ENCODE measurements at regions not wholly inside any gene's neighbourhood (a gene's known extent, or its start where the extent isn't known, plus 50 kb on each side); places are given as distances from the start of the nearest gene placed in this dataset.

DNA sequence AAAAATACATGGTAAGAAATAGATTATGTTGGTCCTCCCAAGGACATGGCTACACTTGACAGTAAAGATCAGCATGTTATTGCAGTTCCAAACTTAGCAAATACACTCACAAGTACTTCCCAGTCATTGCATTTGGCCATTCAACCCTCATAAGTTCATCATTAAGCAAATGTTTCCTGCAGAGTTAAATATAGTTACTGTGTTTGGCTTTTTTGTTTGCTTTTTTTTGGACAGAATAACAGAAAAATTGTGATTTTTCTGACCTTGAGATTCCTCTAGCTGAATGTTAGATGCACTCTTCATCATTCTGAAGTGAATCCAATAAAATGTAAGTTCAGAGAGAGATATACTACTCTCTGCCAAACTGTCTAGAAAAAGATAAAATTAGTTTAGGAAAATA is 295.3 kb downstream of the GPD2 start:
- no peak overlapping the region for H3K27ac ChIP-seq
- TF ChIP-seq, protein P1, sequence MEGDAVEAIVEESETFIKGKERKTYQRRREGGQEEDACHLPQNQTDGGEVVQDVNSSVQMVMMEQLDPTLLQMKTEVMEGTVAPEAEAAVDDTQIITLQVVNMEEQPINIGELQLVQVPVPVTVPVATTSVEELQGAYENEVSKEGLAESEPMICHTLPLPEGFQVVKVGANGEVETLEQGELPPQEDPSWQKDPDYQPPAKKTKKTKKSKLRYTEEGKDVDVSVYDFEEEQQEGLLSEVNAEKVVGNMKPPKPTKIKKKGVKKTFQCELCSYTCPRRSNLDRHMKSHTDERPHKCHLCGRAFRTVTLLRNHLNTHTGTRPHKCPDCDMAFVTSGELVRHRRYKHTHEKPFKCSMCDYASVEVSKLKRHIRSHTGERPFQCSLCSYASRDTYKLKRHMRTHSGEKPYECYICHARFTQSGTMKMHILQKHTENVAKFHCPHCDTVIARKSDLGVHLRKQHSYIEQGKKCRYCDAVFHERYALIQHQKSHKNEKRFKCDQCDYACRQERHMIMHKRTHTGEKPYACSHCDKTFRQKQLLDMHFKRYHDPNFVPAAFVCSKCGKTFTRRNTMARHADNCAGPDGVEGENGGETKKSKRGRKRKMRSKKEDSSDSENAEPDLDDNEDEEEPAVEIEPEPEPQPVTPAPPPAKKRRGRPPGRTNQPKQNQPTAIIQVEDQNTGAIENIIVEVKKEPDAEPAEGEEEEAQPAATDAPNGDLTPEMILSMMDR (IDR thresholded peaks at IDR 0.05), result no peak
- TF ChIP-seq ZFX (IDR thresholded peaks at IDR 0.05; ENCODE audit: borderline replicate concordance), result no peak

DNA sequence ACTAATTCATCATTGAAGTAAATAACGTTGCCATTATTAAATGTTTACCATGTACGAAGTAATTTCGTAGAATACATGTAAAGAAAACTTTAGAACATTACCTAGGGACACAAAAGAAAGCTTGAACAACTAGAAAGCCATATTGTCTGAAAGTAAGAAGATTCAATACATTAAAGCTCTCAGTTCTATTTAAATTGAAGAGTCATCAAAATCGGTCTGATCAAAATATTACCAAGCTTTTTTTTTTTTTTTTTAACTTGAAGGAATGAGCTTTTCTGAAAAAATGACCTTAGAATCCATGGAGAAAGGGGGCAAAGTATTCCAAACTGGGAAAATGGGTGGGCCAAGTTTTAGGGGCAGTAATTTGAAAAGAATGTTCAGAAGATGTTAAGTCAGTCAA is 300.8 kb downstream of the GPD2 start:
- TF ChIP-seq ZFX (IDR thresholded peaks at IDR 0.05; ENCODE audit: borderline replicate concordance), result no peak
- TF ChIP-seq, protein P1 (IDR thresholded peaks at IDR 0.05), result no peak
- no peak overlapping the region for H3K27ac ChIP-seq

DNA sequence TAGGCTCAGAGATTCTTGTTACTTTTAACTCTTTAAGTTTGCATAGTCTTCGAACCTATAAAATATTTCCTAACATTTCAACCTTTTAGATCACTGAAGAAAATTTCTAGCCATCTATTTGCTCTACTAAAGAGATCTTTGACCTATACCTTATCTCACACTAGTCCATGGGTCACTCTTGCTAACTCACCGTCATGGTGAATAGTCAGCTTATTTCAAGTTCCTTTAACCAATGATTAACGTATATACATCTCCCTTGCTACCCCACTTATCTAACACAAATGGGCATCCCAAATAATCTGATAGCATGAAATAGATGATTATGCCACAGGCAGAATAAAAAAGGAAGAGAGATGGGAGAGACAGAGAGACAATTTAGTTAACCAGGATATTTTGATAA is 303.1 kb downstream of the GPD2 start:
- no peak overlapping the region for H3K27ac ChIP-seq
- TF ChIP-seq ZFX (IDR thresholded peaks at IDR 0.05; ENCODE audit: borderline replicate concordance), result no peak
- TF ChIP-seq, protein P1 (IDR thresholded peaks at IDR 0.05), result no peak

DNA sequence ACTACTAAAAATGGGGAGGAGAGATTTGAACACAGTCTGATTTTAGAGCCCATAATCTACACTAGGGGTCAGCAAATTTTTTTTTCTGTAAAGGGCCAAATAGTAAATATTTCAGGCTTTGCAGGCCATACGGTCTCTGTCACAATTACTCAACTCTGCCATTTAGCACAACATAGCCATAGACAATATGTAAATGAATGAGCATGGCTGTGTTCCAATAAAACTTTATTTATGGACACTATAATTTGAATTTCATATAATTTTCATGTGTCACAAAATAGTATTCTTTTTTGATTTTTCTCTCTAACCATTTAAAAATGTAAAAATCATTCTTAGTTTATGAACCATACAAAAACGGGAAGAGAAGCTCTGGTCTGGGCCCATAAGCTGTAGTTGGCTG is 309.4 kb downstream of the GPD2 start:
- TF ChIP-seq ZFX (IDR thresholded peaks at IDR 0.05; ENCODE audit: borderline replicate concordance), result no peak
- TF ChIP-seq, protein P1 (IDR thresholded peaks at IDR 0.05), result no peak
- no peak overlapping the region for H3K27ac ChIP-seq

DNA sequence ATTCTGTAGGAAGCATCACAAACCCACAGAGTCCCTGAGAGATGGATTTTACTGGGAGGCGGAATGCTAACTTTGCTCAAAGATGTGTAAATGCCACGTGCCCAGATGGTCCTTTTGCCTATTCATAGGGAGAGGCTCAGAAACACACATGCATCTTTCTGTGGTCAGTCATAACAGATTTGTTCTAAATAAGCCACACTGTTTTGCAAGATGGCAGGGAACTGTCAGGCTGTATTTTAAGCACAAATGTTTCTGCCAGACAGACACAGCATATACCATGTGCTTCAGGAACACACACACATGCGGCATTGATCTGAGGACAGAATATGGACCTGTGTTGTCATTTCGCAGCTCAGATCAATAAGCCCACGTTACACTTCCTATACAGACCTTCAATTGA is 312.0 kb downstream of the GPD2 start:
- no peak overlapping the region for H3K27ac ChIP-seq
- TF ChIP-seq, protein P1 (IDR thresholded peaks at IDR 0.05), result no peak
- TF ChIP-seq ZFX (IDR thresholded peaks at IDR 0.05; ENCODE audit: borderline replicate concordance), result no peak

DNA sequence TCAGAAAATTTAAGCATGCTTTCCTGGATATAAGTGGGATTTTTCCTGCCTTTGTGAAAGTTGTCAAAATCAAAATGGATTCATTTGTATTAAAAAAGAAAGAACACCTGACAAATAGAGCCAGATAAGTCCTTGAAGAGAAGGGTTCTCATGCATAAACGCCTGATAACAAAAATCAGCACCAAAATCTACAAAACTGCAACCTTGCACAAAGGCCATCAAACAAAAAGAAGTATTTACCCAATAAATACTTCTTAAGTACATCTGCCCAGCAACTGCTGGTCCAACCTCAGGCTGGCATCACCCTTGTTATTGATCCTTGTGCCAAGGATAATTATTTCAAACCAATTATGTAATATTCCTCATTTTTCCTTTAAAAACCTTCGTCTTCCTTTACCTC is 315.9 kb downstream of the GPD2 start:
- H3K27ac ChIP-seq, result no peak overlapping the region
- TF ChIP-seq, protein P1 (IDR thresholded peaks at IDR 0.05), result no peak
- TF ChIP-seq ZFX (IDR thresholded peaks at IDR 0.05; ENCODE audit: borderline replicate concordance), result no peak

DNA sequence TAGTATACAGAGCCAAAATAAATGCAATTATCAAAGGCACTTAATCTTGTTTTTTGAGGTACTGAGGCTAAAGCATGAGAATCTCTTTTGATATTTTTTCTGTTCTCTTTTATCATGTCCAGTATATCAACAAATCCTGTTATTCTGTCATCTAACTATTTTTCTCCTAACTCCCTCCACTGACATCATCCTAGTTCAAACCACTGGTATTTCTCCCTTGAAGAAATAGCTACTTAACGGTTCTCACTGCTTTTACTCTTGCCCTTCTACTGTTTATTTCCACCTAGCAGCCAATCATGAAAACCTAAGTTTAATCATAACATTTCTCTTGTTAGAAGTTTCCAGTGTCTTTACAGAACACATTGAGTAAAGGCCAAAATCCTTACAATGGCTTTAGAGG is 317.6 kb downstream of the GPD2 start:
- TF ChIP-seq ZFX (IDR thresholded peaks at IDR 0.05; ENCODE audit: borderline replicate concordance), result no peak
- TF ChIP-seq, protein P1 (IDR thresholded peaks at IDR 0.05), result no peak
- no peak overlapping the region for H3K27ac ChIP-seq

Measured in 22Rv1 (cell line).